Epithelial cell of esophagus (primary cell): ENCODE measurements at regions not wholly inside any gene's neighbourhood (a gene's known extent, or its start where the extent isn't known, plus 50 kb on each side); places are given as distances from the start of the nearest gene placed in this dataset.

Source experiments
- DNase-seq: peaks from one replicate; pipeline ENCODE4 v3.0.0; 2010; ENCODE audit warnings: low read depth
- H3K4me3 ChIP-seq: 2 replicates; pipeline ENCODE4 v1.5.1; 2011; ENCODE audit warnings: mild to moderate bottlenecking, low read length, control low read depth
- TF ChIP-seq, protein P1 (sequence below): IDR thresholded peaks from 2 replicates; pipeline ENCODE4 v1.5.1; 2011; ENCODE audit warnings: low read depth, mild to moderate bottlenecking, low read length, control low read depth, inconsistent platforms; ENCODE audit not compliant: insufficient read depth; ENCODE audit errors: missing control alignments

- peak; percentile 71 for DNase-seq
- TF ChIP-seq, protein P1, sequence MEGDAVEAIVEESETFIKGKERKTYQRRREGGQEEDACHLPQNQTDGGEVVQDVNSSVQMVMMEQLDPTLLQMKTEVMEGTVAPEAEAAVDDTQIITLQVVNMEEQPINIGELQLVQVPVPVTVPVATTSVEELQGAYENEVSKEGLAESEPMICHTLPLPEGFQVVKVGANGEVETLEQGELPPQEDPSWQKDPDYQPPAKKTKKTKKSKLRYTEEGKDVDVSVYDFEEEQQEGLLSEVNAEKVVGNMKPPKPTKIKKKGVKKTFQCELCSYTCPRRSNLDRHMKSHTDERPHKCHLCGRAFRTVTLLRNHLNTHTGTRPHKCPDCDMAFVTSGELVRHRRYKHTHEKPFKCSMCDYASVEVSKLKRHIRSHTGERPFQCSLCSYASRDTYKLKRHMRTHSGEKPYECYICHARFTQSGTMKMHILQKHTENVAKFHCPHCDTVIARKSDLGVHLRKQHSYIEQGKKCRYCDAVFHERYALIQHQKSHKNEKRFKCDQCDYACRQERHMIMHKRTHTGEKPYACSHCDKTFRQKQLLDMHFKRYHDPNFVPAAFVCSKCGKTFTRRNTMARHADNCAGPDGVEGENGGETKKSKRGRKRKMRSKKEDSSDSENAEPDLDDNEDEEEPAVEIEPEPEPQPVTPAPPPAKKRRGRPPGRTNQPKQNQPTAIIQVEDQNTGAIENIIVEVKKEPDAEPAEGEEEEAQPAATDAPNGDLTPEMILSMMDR: peak; percentile 89
- H3K4me3 ChIP-seq: peak overlapping the region; percentile 53
These were observed 178.1 kb upstream of the ALG10B start for GRCh38 chr12:38138225-38139221.

- DNase-seq: no peak
- TF ChIP-seq, protein P1: no peak
These were observed 177.1 kb upstream of the ALG10B start for GRCh38 chr12:38139456-38139855.

GRCh38 chr12:38141239-38141638 is 175.3 kb upstream of the ALG10B start:
- H3K4me3 ChIP-seq: no peak overlapping the region
- TF ChIP-seq, protein P1: no peak
- no peak for DNase-seq

More at GRCh38 chr12:38139456-38139855, 177.1 kb upstream of the ALG10B start:
- H3K4me3 ChIP-seq: no peak overlapping the region

- no peak overlapping the region for H3K4me3 ChIP-seq
- TF ChIP-seq, protein P1: no peak
- no peak for DNase-seq
These were observed 174.7 kb upstream of the ALG10B start for GRCh38 chr12:38141861-38142260.

- H3K4me3 ChIP-seq: no peak overlapping the region
- DNase-seq: no peak
These were observed 173.6 kb upstream of the ALG10B start for GRCh38 chr12:38142974-38143373.

DNA sequence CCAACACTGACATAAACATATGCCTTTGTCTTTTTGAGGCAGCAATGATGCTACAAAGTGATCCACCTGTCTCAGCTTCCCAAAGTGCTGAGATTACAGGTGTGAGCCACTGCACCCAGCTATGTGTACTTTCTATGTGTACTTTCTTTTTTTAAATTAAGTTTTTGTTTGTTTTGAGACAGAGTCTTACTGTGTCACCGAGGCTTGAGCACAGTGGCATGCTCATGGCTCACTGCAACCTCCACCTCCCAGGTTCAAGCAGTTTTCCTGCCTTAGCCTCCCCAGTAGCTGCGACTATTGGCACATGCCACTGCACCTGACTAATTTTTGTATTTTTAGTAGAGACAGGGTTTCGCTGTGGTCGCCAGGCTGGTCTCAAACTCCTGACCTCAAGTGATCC is 172.5 kb upstream of the ALG10B start:
- no peak for DNase-seq
- H3K4me3 ChIP-seq: no peak overlapping the region
- TF ChIP-seq, protein P1: no peak

More at GRCh38 chr12:38142974-38143373, 173.6 kb upstream of the ALG10B start:
- TF ChIP-seq, protein P1: no peak
